ENCODE measurements at regions not wholly inside any gene's neighbourhood (a gene's known extent, or its start where the extent isn't known, plus 50 kb on each side); places are given as distances from the start of the nearest gene placed in this dataset.

GRCh38 chr5:87949676-87950631, 318.7 kb downstream of the TMEM161B start:
- DNase-seq (ENCODE audit: low read depth in 2 of 2): no peak

- DNase-seq (ENCODE audit: low read depth in 2 of 2): no peak
Measured at GRCh38 chr5:87948486-87948885, 320.2 kb downstream of the TMEM161B start.

- no peak for DNase-seq (ENCODE audit: low read depth in 2 of 2)
Measured at GRCh38 chr5:87946271-87946670, 322.4 kb downstream of the TMEM161B start.

- DNase-seq (ENCODE audit: low read depth in 2 of 2): no peak
Measured at GRCh38 chr5:87945286-87945650, 323.4 kb downstream of the TMEM161B start.

- no peak for DNase-seq (ENCODE audit: low read depth in 2 of 2)
Measured at GRCh38 chr5:87944553-87945285, 323.9 kb downstream of the TMEM161B start.

- DNase-seq (ENCODE audit: low read depth in 2 of 2): no peak
Measured at GRCh38 chr5:87940775-87941174, 327.9 kb downstream of the TMEM161B start.

GRCh38 chr5:87936667-87937066, 332.0 kb downstream of the TMEM161B start:
- DNase-seq (ENCODE audit: low read depth in 2 of 2): no peak

- no peak for DNase-seq (ENCODE audit: low read depth in 2 of 2)
Measured at GRCh38 chr5:87924436-87924835, 344.2 kb downstream of the TMEM161B start.

GRCh38 chr5:87916320-87916719, 352.3 kb downstream of the TMEM161B start:
- DNase-seq (ENCODE audit: low read depth in 2 of 2): no peak

GRCh38 chr5:87912419-87912818, 356.2 kb downstream of the TMEM161B start:
- DNase-seq (ENCODE audit: low read depth in 2 of 2): no peak

GRCh38 chr5:87909382-87909781, 359.3 kb downstream of the TMEM161B start:
- DNase-seq (ENCODE audit: low read depth in 2 of 2): no peak

- no peak for DNase-seq (ENCODE audit: low read depth in 2 of 2)
Measured at GRCh38 chr5:87906962-87907361, 361.7 kb downstream of the TMEM161B start.

- DNase-seq (ENCODE audit: low read depth in 2 of 2): no peak
Measured at GRCh38 chr5:87900419-87900818, 368.2 kb downstream of the TMEM161B start.

GRCh38 chr5:87899721-87900131, 368.9 kb downstream of the TMEM161B start:
- DNase-seq (ENCODE audit: low read depth in 2 of 2): no peak

GRCh38 chr5:87899208-87899661, 369.4 kb downstream of the TMEM161B start:
- no peak for DNase-seq (ENCODE audit: low read depth in 2 of 2)

- no peak for DNase-seq (ENCODE audit: low read depth in 2 of 2)
Measured at GRCh38 chr5:87898574-87898973, 370.1 kb downstream of the TMEM161B start.

GRCh38 chr5:87888139-87888538, 380.5 kb downstream of the TMEM161B start:
- no peak for DNase-seq (ENCODE audit: low read depth in 2 of 2)

- DNase-seq (ENCODE audit: low read depth in 2 of 2): no peak
Measured at GRCh38 chr5:87887247-87887646, 381.4 kb downstream of the TMEM161B start.

GRCh38 chr5:87886164-87886563, 382.5 kb downstream of the TMEM161B start:
- no peak for DNase-seq (ENCODE audit: low read depth in 2 of 2)

- no peak for DNase-seq (ENCODE audit: low read depth in 2 of 2)
Measured at GRCh38 chr5:87885758-87886157, 382.9 kb downstream of the TMEM161B start.

- no peak for DNase-seq (ENCODE audit: low read depth in 2 of 2)
Measured at GRCh38 chr5:87877495-87877894, 391.1 kb downstream of the TMEM161B start.

GRCh38 chr5:87877023-87877422, 391.6 kb downstream of the TMEM161B start:
- DNase-seq (ENCODE audit: low read depth in 2 of 2): no peak

- DNase-seq (ENCODE audit: low read depth in 2 of 2): no peak
Measured at GRCh38 chr5:87876616-87877015, 392.0 kb downstream of the TMEM161B start.

Data from stimulated activated CD8-positive, alpha-beta memory T cell treated with anti-CD3 and anti-CD28 coated beads, Interleukin-15, amount 100 ng/mL, for 4 hours (primary cell).